Stomach (tissue), 8 donors: ENCODE measurements at regions not wholly inside any gene's neighbourhood (a gene's known extent, or its start where the extent isn't known, plus 50 kb on each side); places are given as distances from the start of the nearest gene placed in this dataset.
A peak's percentile ranks its signal among the peaks of the same experiment; 100 is the strongest.

ENCODE experiments used
- DNase-seq, 2 donors: peaks; one replicate each; pipeline versions ENCODE4 v3.0.0 to v3.0.0-alpha.2; 2013 to 2019
- H3K27ac ChIP-seq, 5 donors: fragments of 200-600 bp in 4 of 5; sonication (generic) in 4 of 5; one replicate each; pipeline ENCODE4 v1.5.1; 2013 to 2019; ENCODE audit warnings: mild to moderate bottlenecking in 1 of 5, moderate library complexity in 1 of 5
- H3K27me3 ChIP-seq, 3 donors: fragments of 200-600 bp; sonication (generic); one replicate each; pipeline ENCODE4 v1.5.1; 2017 to 2019; ENCODE audit warnings: mixed run types in 1 of 3
- H3K36me3 ChIP-seq, 4 donors: fragments of 200-600 bp; sonication (generic); 1 replicate in 3 of 4; 2 replicates in 1 of 4; pipeline ENCODE4 v1.5.1; 2016 to 2019
- H3K4me1 ChIP-seq, 4 donors: fragments of 200-600 bp; sonication (generic); one replicate each; pipeline ENCODE4 v1.5.1; 2016 to 2019
- H3K4me3 ChIP-seq, 4 donors: fragments of 200-600 bp; sonication (generic) in 3 of 4; one replicate each; pipeline ENCODE4 v1.5.1; 2016 to 2019; ENCODE audit warnings: mild to moderate bottlenecking in 1 of 4
- H3K9me3 ChIP-seq, 4 donors: fragments of 200-600 bp; sonication (generic); one replicate each; pipeline ENCODE4 v1.5.1; 2016 to 2019
- CTCF ChIP-seq, 7 experiments: fragments of 450-650 bp in 4 of 7; fragments of 200-600 bp in 3 of 7; sonication (generic) in 3 of 7; IDR thresholded peaks; one replicate each; pipeline ENCODE4 v1.5.1; 2016 to 2019; ENCODE audit warnings: antibody characterized with exemption in 7 of 7, control low read depth in 2 of 7, mild to moderate bottlenecking in 1 of 7
- EP300 ChIP-seq: sonication (generic); formaldehyde crosslinking; IDR thresholded peaks from one replicate; pipeline ENCODE4 v1.6.1; 2017; ENCODE audit warnings: antibody characterized with exemption
- POLR2A ChIP-seq, 4 donors: fragments of 450-650 bp; IDR thresholded peaks; one replicate each; pipeline ENCODE4 v1.6.1; 2016; ENCODE audit warnings: antibody characterized with exemption in 4 of 4, control low read depth in 2 of 4, mild to moderate bottlenecking in 1 of 4, moderate library complexity in 1 of 4
- POLR2AphosphoS5 ChIP-seq, 3 donors: sonication (generic); formaldehyde crosslinking; IDR thresholded peaks; one replicate each; pipeline ENCODE4 v1.6.1; 2016; ENCODE audit warnings: antibody characterized with exemption in 3 of 3
- WGBS, 5 donors: extraction: QIAGEN DNeasy Blood & Tissue Kit in 3 of 5; methylation state at CpG; one replicate each; pipeline versions ENCODE4 v1.1.5 to v1.1.7; 2013 to 2018; 5-methylcytosine and 5-hydroxymethylcytosine counted together
- intact Hi-C: fragments of 100-400 bp; cut with DNase I; formaldehyde crosslinking; loops from one replicate; pipeline ENCODE4 v1.15.1; 2023; ENCODE audit warnings: low total_unique reads
- donor health status: healthy with polysubstance abuse.
- donor health status: Bipolar disorder and iron deficiency.
- donor health status: healthy.

GRCh38 chr14:97709552-97709951, 912.4 kb downstream of the VRK1 start:
- Histone ChIP-seq H3K9me3 (no peaks in the 10 kb centered on the region), H3K4me3 (no peak overlapping the region), H3K36me3 (no peaks in the 10 kb centered on the region), H3K4me1 (no peaks in the 10 kb centered on the region), H3K27ac (no peak overlapping the region), H3K27me3 (no peaks in the 10 kb centered on the region)
- intact Hi-C loops: no loop called here
- TF ChIP-seq EP300 (no peak), POLR2A (IDR thresholded peaks at IDR 0.05) (no peak), POLR2AphosphoS5 (IDR thresholded peaks at IDR 0.05) (no peak), CTCF (IDR thresholded peaks at IDR 0.05) (no peak)
- DNase-seq: peak in 1 of 2 donors; percentile 29
- WGBS, 5 donors: 61 to 82% (median 77%) methylated on average over 6 of the region's 6 CpGs

GRCh38 chr14:97710726-97711125, 913.5 kb downstream of the VRK1 start:
- DNase-seq: no peak
- no peak overlapping the region for H3K4me3 ChIP-seq
- intact Hi-C loops: no loop called here
- 78 to 93% (median 85%) methylated on average over 2 of the region's 2 CpGs for WGBS, 5 donors
- H3K27me3 ChIP-seq: no peaks in the 10 kb centered on the region
- no peaks in the 10 kb centered on the region for H3K36me3 ChIP-seq
- no peak for TF ChIP-seq POLR2A (IDR thresholded peaks at IDR 0.05)
- TF ChIP-seq POLR2AphosphoS5 (IDR thresholded peaks at IDR 0.05): no peak
- no peak for TF ChIP-seq CTCF (IDR thresholded peaks at IDR 0.05)
- TF ChIP-seq EP300: no peak
- no peaks in the 10 kb centered on the region for H3K4me1 ChIP-seq
- H3K27ac ChIP-seq: no peak overlapping the region
- no peaks in the 10 kb centered on the region for H3K9me3 ChIP-seq

DNA sequence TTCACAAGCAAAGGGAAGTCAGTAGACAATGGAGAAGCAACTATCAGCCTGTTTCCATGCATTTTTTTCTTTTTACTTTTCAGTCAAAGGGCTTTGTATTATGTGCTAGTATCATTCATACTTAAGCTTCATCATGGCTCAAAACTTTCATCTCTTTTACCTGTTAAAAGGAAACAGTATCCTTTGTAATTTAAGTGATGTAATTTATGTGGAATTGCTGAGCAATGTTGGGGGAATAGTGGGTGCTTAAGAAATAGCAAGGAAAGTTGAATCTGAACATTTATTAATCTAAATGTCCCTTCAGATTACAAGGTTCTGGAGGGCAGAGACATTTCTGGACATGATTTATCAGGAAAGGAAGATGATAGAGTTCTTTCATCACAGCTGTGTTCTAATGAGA, 915.3 kb downstream of the VRK1 start:
- no peak for TF ChIP-seq EP300
- no peak for TF ChIP-seq POLR2A (IDR thresholded peaks at IDR 0.05)
- no peak for TF ChIP-seq POLR2AphosphoS5 (IDR thresholded peaks at IDR 0.05)
- no peak for TF ChIP-seq CTCF (IDR thresholded peaks at IDR 0.05)
- H3K27ac ChIP-seq: no peak overlapping the region

DNA sequence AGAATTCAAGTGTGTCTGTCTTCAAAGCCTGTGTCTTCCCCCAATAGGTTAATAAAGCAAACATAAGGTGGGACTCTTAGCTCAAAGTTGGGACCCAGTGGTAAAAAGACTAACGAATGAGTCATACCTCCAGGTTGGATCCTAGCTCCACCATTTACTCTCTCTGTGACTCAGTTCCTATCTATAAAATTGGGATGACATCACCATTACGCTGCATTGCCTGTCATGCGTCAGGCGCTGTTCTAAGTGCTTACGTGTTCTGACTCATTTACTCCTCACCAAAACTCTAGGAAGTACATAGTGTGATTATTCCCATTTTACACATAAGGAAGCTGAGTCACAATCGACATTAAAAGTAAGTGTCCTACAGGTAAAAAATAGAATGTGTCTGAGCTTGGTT, 915.8 kb downstream of the VRK1 start:
- Histone ChIP-seq H3K4me3 (no peak overlapping the region), H3K27ac (no peak overlapping the region), H3K4me1 (no peaks in the 10 kb centered on the region), H3K36me3 (no peaks in the 10 kb centered on the region), H3K27me3 (no peaks in the 10 kb centered on the region), H3K9me3 (no peaks in the 10 kb centered on the region)
- intact Hi-C loops: no loop called here
- WGBS, 5 donors: 72 to 85% (median 78%) methylated on average over 6 of the region's 6 CpGs
- TF ChIP-seq CTCF (IDR thresholded peaks at IDR 0.05) (no peak), EP300 (no peak), POLR2AphosphoS5 (IDR thresholded peaks at IDR 0.05) (no peak), POLR2A (IDR thresholded peaks at IDR 0.05) (no peak)
- DNase-seq: no peak

More for the DNA sequence above, 915.3 kb downstream of the VRK1 start:
- Histone ChIP-seq H3K4me1 (no peaks in the 10 kb centered on the region), H3K4me3 (no peak overlapping the region), H3K9me3 (no peaks in the 10 kb centered on the region), H3K36me3 (no peaks in the 10 kb centered on the region), H3K27me3 (no peaks in the 10 kb centered on the region)
- intact Hi-C loops: no loop called here
- DNase-seq: no peak
